Thyroid gland (tissue), 4 donors: ENCODE measurements at regions not wholly inside any gene's neighbourhood (a gene's known extent, or its start where the extent isn't known, plus 50 kb on each side); places are given as distances from the start of the nearest gene placed in this dataset.

Source experiments
- DNase-seq, 2 donors: peaks; one replicate each; pipeline ENCODE4 v3.0.0-alpha.2; 2019
- H3K27ac ChIP-seq, 3 donors: fragments of 200-600 bp; sonication (generic); 1 replicate in 2 of 3; 2 replicates in 1 of 3; pipeline ENCODE4 v1.5.1; 2016 to 2019; ENCODE audit warnings: mild to moderate bottlenecking in 1 of 3, moderate library complexity in 1 of 3
- H3K27me3 ChIP-seq: fragments of 200-600 bp; sonication (generic); one replicate; pipeline ENCODE4 v1.5.1; 2019
- H3K36me3 ChIP-seq, 2 donors: fragments of 200-600 bp; sonication (generic); one replicate each; pipeline ENCODE4 v1.5.1; 2016 to 2019
- H3K4me1 ChIP-seq, 2 donors: fragments of 200-600 bp; sonication (generic); one replicate each; pipeline ENCODE4 v1.5.1; 2017 to 2019
- H3K4me3 ChIP-seq, 3 donors: fragments of 200-600 bp; sonication (generic); replicated peaks in 1 of 3; 1 replicate in 2 of 3; 2 replicates in 1 of 3; pipeline ENCODE4 v1.5.1; 2016; ENCODE audit warnings: mild to moderate bottlenecking in 1 of 3
- H3K9me3 ChIP-seq: fragments of 200-600 bp; sonication (generic); one replicate; pipeline ENCODE4 v1.5.1; 2017
- CTCF ChIP-seq, 6 experiments: fragments of 200-600 bp in 3 of 6; fragments of 450-650 bp in 3 of 6; sonication (generic) in 3 of 6; IDR thresholded peaks; one replicate each; pipeline ENCODE4 v1.5.1; 2016 to 2019; ENCODE audit warnings: antibody characterized with exemption in 6 of 6, mild to moderate bottlenecking in 2 of 6, inconsistent platforms in 1 of 6, moderate library complexity in 1 of 6
- POLR2A ChIP-seq, 2 donors: fragments of 450-650 bp; IDR thresholded peaks; one replicate each; pipeline ENCODE4 v1.6.1; 2017; ENCODE audit warnings: antibody characterized with exemption in 2 of 2, mild to moderate bottlenecking in 2 of 2, moderate library complexity in 1 of 2
- WGBS, 2 donors: methylation state at CpG; one replicate each; pipeline ENCODE4 v1.1.5; 2017; 5-methylcytosine and 5-hydroxymethylcytosine counted together
- intact Hi-C: fragments of 100-400 bp; cut with DNase I; formaldehyde crosslinking; loops from one replicate; pipeline ENCODE4 v1.15.1; 2023

GRCh38 chr11:116110356-116110755, 606.1 kb upstream of the CADM1 start:
- no peak for TF ChIP-seq CTCF (IDR thresholded peaks at IDR 0.05)
- no peak for TF ChIP-seq POLR2A (IDR thresholded peaks at IDR 0.05)
- no peak for DNase-seq
- no peaks in the 10 kb centered on the region for H3K4me1 ChIP-seq
- no peaks in the 10 kb centered on the region for H3K36me3 ChIP-seq
- no peak overlapping the region for H3K4me3 ChIP-seq
- WGBS, 2 donors, result 90 to 94% methylated on average over 1 of the region's 1 CpG
- intact Hi-C loops, result no loop called here
- no peak overlapping the region for H3K27ac ChIP-seq
- no peaks in the 10 kb centered on the region for H3K27me3 ChIP-seq
- no peaks in the 10 kb centered on the region for H3K9me3 ChIP-seq

- DNase-seq, result no peak
- Histone ChIP-seq H3K4me1 (no peaks in the 10 kb centered on the region), H3K27me3 (no peaks in the 10 kb centered on the region), H3K4me3 (no peak overlapping the region), H3K9me3 (no peaks in the 10 kb centered on the region), H3K36me3 (no peaks in the 10 kb centered on the region), H3K27ac (no peak overlapping the region)
- intact Hi-C loops, result no loop called here
- TF ChIP-seq POLR2A (IDR thresholded peaks at IDR 0.05) (no peak), CTCF (IDR thresholded peaks at IDR 0.05) (no peak)
- 94 to 95% methylated on average over 5 of the region's 5 CpGs for WGBS, 2 donors
Observed at GRCh38 chr11:116109228-116109627, 605.0 kb upstream of the CADM1 start.

- WGBS, 2 donors, result 62 to 79% methylated on average over 2 of the region's 2 CpGs
- DNase-seq, result no peak
- H3K9me3 ChIP-seq, result no peaks in the 10 kb centered on the region
Observed at GRCh38 chr11:116108161-116108560, 603.9 kb upstream of the CADM1 start.

GRCh38 chr11:116107229-116107628, 603.0 kb upstream of the CADM1 start:
- Histone ChIP-seq H3K9me3 (no peaks in the 10 kb centered on the region), H3K27me3 (no peaks in the 10 kb centered on the region), H3K4me1 (no peaks in the 10 kb centered on the region), H3K4me3 (no peak overlapping the region), H3K27ac (no peak overlapping the region), H3K36me3 (no peaks in the 10 kb centered on the region)
- no peak for TF ChIP-seq POLR2A (IDR thresholded peaks at IDR 0.05)
- no peak for TF ChIP-seq CTCF (IDR thresholded peaks at IDR 0.05)
- DNase-seq, result no peak
- intact Hi-C loops, result no loop called here
- 84 to 90% methylated on average over 3 of the region's 3 CpGs for WGBS, 2 donors

More at GRCh38 chr11:116108161-116108560, 603.9 kb upstream of the CADM1 start:
- Histone ChIP-seq H3K27ac (no peak overlapping the region), H3K4me1 (no peaks in the 10 kb centered on the region), H3K36me3 (no peaks in the 10 kb centered on the region), H3K27me3 (no peaks in the 10 kb centered on the region), H3K4me3 (no peak overlapping the region)
- intact Hi-C loops, result no loop called here
- TF ChIP-seq CTCF (IDR thresholded peaks at IDR 0.05) (no peak), POLR2A (IDR thresholded peaks at IDR 0.05) (no peak)

GRCh38 chr11:116104498-116105174, 600.4 kb upstream of the CADM1 start:
- Histone ChIP-seq H3K27ac (no peak overlapping the region), H3K27me3 (no peaks in the 10 kb centered on the region), H3K9me3 (no peaks in the 10 kb centered on the region), H3K36me3 (no peaks in the 10 kb centered on the region), H3K4me3 (no peak overlapping the region), H3K4me1 (no peaks in the 10 kb centered on the region)
- intact Hi-C loops, result no loop called here
- TF ChIP-seq CTCF (IDR thresholded peaks at IDR 0.05) (no peak), POLR2A (IDR thresholded peaks at IDR 0.05) (no peak)
- WGBS, 2 donors, result 79 to 84% methylated on average over 4 of the region's 4 CpGs
- DNase-seq, result no peak
